8988T (cell line): ENCODE measurements at regions not wholly inside any gene's neighbourhood (a gene's known extent, or its start where the extent isn't known, plus 50 kb on each side); places are given as distances from the start of the nearest gene placed in this dataset.

ENCODE experiments used
- DNase-seq: peaks from one replicate; pipeline ENCODE4 v3.0.0; 2011

DNA sequence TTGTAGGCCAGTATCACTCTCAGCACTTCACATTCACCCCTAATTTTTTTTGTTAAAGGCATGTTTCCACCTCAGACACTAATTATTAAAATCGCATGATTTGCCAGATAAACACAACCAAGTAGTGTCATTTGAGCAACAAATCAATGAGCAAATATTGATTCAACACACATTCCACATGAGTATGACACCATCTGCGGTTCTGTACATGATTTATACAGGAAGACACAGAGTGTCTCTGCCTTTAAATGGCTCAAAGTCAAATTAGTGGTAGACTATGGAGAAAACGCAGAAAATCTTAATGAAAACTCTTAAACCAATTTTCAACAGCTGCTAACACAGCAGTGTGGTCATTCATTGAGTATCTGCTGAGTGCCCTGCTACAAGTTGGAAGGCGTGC lies 300.2 kb downstream of the SOX4 start:
- no peak for DNase-seq

DNA sequence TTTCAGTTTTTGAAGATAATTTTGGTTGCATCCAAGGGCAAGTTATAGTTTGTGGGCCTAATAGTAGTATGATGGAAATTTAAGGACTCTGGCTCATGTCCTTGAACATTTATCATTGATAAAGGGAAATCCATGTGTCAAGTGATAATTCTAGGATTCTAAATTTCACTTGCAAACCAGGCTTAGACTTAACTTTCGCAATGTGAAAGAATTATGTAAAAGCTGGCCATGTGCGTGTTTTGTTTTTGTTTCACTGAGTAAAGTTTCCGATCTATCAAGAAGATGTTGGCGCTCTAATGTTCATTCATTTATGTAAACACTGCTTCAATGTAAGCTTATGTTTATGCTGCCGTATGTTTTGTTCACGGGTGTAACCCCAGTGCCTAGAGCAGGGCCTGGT lies 302.0 kb downstream of the SOX4 start:
- no peak for DNase-seq

DNA sequence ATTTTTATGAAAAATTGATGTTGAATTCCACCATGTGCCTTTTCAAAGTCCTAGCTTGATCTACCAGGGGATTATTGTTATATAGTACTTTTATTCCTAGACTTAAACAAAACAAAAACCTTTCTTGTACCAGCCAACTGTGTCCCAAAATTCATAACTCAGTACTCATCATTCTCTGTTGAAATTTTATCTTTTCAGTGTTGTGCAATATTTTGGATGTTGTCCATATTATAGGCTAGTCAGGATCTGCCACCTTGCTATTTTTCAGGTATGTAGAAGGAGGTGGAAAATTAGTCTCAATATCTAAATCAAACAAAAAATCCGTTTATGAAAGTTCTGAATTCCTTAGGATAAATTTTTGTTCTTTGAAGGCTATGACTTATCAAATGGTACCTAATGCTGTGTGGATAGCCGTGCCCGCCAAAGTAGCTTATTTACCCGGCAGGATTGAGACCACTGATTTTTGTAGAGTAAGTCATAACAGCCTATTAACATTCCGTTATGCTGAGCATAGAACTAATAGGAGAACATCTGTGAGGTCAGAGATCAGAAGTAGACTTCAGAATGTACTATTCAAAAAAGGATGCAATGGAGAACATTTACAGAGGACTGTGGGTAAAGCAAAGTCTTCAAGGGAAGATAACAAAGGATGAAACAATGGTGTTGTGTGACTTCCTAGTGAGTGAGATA lies 304.7 kb downstream of the SOX4 start:
- DNase-seq = no peak

GRCh38 chr6:21899708-21900107 lies 306.2 kb downstream of the SOX4 start:
- DNase-seq = no peak

DNA sequence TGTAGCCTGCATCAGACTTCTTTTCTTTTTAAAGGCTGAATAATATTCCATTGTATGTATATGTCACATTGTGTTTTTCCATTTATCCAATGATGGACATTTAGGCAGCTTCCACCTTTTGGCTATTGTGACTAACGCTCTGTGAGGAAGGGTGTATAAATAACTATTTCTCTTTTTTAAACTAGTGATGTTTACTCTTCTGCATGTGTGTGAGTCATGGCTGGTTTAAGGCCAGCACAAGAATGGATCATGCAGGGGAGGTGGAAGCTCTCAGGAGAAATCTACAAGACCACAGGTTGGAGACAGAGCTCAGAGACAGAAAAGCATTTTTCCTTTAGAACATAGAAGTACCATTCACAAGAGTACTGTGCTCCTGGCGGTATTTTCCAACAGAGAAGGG lies 307.2 kb downstream of the SOX4 start:
- DNase-seq = no peak

DNA sequence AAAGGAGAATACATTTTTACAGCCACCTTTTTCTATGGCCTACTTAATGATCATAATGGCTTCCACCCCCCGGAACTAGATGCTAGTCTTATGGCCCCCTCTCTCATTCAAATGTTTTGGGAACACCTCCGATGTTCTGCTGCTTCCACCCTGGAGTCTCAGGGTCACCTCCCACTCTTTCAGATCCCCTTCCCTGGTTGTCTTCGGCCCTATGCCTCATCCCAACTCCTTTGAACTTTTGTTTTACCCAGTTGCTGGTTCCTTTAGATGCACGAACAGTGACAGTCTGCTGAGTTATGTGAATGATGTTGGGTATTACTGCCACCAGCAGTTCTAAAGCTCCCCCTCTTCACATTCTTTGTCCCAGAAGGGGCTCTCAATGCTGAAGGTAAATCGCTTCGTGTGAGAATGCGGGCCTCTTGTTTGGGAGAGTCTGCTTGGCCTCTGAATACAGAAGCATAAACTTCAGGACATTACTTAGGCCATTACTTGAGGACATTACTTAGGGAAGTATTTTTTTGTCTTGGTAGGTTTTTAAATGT lies 309.1 kb downstream of the SOX4 start:
- no peak for DNase-seq

- DNase-seq = no peak
These were observed 312.0 kb downstream of the SOX4 start for GRCh38 chr6:21905531-21905930.

DNA sequence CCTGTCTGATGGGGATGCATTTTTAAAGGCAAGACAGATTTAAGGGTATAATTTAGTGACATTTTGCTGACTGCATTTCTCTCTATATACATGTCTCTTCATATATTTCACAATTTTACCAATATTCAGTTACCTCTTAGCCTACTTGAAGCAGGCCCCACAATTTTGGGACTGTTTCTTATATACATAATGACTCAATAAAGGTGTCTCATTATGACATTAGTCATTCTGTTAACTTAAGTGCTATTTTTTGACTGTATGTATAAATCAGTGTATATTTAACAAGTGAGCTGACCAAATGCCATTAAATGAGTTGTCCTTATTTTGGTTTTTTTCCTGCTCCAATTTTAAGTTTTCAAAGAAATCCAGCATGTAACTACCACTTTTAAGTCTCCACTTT lies 313.3 kb downstream of the SOX4 start:
- DNase-seq = no peak

GRCh38 chr6:21907291-21907690 lies 313.7 kb downstream of the SOX4 start:
- no peak for DNase-seq

DNA sequence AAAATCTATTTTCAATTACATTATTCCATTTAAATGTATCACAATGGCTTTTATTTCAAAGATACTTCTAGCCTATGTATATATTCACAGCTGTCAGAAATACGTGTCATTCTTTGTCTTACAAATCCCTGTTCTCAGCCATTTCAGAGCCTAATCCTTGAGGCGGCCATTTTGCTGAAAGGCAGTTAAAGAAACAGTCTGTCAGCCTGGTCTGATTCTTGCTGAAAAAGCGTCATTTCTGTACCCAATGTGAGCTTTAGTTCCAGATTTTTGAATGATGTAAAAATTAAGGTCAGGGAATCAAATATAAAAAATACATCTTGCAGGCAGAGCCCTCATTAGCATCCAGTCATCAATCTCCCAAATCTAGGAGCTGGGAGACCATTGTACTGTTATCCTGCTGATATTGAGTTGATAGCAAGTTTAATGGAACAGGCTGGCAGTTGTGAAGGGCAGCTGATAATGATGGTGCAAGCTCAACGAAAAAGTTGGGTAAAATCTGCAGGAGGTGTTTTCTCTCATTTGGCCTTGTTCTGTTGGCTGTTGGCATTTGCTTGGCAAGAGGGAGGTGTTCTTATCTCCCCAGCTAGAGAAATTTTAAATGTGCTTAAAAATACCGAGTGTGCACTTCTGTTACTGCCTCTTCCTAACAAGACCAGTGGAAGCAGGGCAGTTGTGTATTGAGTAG lies 314.8 kb downstream of the SOX4 start:
- DNase-seq = no peak

GRCh38 chr6:21909321-21909720 lies 315.8 kb downstream of the SOX4 start:
- no peak for DNase-seq

- no peak for DNase-seq
These were observed 317.7 kb downstream of the SOX4 start for GRCh38 chr6:21911208-21911607.

DNA sequence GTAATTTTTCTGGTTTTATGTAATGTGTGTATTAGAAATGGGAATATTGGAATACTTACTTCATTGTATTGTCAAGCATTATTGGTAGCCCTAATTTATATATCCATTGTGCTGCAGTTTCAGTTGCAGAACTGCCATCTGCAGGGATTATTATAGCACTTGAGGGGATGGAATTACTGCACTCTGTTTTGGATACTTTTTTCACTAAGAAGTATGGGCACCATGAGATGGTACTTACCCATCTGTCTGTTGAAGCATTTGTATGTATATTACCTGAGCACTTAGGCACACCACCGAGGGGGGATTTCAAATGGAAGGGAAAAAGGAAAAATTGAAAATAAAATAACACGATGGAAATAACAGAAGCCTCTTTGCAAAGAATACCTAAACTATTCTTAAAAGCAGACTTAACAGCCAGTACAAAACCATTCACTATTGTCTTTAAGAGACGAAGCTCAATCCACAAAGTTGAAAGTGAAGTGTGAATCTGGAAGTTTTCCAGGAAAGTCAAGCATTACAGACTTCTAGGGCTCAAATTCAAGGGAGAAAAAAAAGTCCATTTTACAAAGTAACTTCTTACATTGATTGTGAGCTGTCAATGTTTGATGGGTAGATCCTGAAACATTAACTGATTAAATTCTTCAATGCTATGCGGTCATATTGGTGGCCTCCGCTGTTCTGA lies 318.7 kb downstream of the SOX4 start:
- DNase-seq = no peak

- no peak for DNase-seq
These were observed 320.8 kb downstream of the SOX4 start for GRCh38 chr6:21914121-21914973.

- DNase-seq = no peak
These were observed 322.2 kb downstream of the SOX4 start for GRCh38 chr6:21915707-21916260.

DNA sequence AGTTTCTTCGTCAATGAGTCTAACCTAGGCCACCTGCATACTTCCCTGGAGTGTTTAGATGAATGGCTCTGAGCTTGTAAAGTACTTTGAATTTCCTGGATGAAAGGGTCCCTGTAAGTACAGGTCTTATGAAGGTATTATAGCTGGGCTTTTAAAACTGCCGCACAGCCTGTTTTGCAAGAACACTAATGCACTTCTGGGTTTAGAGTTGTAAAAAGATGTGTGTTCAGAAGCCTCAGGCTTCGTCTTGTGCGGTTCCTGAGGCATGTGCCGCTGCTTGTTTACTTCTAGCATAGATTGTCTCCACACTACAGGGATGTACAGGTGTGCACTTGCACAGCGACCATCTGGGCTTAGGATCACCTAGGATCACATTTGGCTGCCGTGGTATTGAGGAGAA lies 324.5 kb downstream of the SOX4 start:
- DNase-seq = no peak

DNA sequence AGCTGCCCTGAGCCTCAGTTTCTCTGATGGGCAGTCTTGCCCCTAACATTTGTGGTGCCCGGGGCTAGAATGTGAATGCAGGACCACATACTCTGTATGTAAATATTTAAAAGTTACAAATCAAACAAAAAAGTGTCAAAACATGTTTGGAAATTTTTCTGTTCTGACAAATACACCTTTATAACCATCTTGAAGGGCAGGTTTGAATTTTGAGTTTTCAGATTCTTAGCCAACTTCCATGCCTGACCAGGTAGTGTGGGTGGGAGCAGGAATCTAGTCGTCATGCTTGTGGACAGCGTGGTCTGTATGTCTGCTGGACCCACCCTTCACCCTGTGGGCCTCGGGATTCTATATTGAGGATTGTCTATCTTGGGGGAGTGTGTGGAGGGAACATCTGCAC lies 325.1 kb downstream of the SOX4 start:
- DNase-seq = no peak

DNA sequence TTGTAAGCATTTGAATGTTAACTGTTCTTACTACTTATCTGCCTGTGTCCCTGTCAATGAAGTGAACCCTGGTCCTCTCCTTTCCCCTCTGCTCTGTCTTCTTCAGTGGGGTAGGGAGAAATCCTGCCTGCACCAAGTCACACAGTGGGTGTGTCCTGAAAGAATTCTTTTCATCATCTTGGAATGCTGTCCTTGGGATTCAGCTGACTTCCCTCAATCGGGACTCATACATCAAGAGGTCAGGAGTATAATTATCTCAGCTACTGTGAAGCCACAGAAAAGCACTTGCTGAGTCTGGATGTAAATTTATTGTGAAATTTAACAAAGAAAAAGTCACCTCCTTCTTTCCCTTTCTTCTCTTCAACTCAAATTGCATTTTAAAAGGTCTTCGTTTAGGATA lies 328.5 kb downstream of the SOX4 start:
- no peak for DNase-seq

DNA sequence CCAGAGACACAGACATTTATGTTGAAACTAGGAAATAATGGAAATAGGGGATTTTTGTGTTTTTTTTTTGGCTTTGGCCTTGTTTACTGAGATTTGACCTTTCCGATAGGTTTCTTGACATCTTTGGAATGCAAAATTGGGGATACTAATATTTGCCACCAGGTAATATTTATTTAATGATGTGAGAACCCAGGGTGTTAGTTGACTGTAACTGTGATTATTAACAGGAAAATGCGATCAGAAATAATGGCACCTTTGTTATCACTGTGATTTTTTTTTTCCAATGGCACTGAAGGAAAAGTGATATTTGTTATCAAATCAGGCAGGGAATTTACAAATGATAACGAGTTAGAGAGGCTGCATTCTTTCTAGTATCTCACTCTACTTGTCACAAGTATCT lies 330.5 kb downstream of the SOX4 start:
- no peak for DNase-seq

DNA sequence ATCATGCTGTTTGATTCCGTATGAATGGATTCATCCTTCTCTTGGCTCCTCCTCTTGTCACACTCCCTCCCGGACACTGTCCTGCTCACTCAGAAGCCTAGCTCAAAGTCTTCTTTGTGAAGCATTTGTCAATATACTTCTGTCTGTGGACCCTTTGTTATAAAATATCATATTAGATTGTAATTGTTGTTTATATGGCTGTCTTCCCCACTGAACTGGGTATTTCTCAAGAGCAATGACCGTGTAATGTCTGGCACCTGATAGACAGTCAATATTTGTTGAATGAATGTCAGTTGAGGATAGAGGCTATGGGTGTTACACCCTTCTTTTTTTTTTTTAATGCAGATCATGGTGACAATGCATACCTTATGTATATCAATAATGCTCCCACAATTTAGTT lies 335.3 kb downstream of the SOX4 start:
- DNase-seq = no peak

DNA sequence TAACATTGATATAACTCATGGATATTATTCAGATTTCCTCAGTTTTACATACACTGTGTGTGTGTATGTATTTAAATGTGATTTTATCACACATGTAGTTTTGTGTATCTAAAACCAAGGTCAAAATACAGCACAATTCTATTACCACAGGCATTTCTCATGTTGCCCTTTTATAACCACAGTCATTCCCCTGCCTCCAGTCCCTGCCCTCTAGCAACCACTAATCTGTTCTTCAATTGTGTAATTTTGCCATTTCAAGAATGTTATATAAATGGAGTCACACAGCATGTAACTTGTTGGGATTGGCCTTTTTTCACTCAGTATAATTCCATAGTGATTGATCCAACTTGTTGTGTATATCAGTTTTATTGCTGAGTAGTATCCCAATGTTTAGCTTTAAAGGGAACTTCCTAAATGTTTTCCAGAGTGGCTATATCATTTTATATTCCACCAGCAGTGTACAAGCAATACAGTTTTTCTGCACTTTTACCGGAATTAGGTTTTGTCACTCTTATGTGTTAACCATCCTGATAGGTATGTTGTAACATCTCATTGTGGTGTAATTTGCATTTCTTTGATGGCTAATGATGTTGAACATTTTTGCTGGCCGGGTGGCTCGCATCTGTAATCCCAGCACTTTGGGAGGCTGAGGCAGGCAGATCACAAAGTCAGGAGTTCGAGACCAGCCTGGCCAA lies 338.2 kb downstream of the SOX4 start:
- DNase-seq = no peak

- no peak for DNase-seq
These were observed 339.8 kb downstream of the SOX4 start for GRCh38 chr6:21933351-21933750.
